Lower leg skin (tissue), 3 donors: ENCODE measurements at regions not wholly inside any gene's neighbourhood (a gene's known extent, or its start where the extent isn't known, plus 50 kb on each side); places are given as distances from the start of the nearest gene placed in this dataset.

Experiments used
- CTCF ChIP-seq, 3 donors: fragments of 450-650 bp; IDR thresholded peaks; one replicate each; pipeline ENCODE4 v1.5.1; 2016; ENCODE audit warnings: antibody characterized with exemption in 3 of 3, mild to moderate bottlenecking in 3 of 3, moderate library complexity in 2 of 3
- POLR2A ChIP-seq, 2 donors: fragments of 450-650 bp; IDR thresholded peaks; one replicate each; pipeline ENCODE4 v1.6.1; 2016 to 2017; ENCODE audit warnings: antibody characterized with exemption in 2 of 2, mild to moderate bottlenecking in 1 of 2, moderate library complexity in 1 of 2

- TF ChIP-seq CTCF (IDR thresholded peaks at IDR 0.05), result no peak
- TF ChIP-seq POLR2A (IDR thresholded peaks at IDR 0.05), result no peak
Observed at GRCh38 chr5:21419383-21419782, 1431.4 kb upstream of the CDH18 start.
